ENCODE measurements at regions not wholly inside any gene's neighbourhood (a gene's known extent, or its start where the extent isn't known, plus 50 kb on each side); places are given as distances from the start of the nearest gene placed in this dataset.

DNA sequence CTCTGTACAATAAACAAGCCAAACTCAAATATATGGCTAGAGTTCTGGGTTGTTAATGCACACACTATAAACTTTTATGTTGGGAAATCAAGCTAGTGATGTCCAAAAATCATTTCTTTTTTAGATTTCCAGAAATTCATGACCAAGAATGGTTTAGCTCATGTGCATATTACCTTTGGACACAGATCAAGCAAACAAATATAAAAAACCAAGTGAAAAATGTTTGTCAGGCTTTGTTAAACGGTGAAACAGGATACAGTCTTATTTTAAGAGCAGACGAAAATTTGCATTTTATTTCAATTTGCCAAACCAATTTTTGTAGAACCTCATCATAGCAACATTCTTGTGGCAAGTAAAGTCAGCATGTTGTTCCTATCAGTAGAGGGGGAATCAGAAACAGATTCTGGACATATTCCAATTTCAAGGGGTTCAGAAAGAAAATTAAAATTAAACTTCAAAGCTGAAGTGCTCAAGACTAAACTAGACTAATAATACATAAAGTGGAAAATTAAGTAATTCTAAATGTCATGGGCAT, 413.6 kb downstream of the TRIML1 start:
- no peak for TF ChIP-seq EZH2 (IDR thresholded peaks at IDR 0.05; ENCODE audit: low read length, missing control alignments)
- TF ChIP-seq, protein P1, sequence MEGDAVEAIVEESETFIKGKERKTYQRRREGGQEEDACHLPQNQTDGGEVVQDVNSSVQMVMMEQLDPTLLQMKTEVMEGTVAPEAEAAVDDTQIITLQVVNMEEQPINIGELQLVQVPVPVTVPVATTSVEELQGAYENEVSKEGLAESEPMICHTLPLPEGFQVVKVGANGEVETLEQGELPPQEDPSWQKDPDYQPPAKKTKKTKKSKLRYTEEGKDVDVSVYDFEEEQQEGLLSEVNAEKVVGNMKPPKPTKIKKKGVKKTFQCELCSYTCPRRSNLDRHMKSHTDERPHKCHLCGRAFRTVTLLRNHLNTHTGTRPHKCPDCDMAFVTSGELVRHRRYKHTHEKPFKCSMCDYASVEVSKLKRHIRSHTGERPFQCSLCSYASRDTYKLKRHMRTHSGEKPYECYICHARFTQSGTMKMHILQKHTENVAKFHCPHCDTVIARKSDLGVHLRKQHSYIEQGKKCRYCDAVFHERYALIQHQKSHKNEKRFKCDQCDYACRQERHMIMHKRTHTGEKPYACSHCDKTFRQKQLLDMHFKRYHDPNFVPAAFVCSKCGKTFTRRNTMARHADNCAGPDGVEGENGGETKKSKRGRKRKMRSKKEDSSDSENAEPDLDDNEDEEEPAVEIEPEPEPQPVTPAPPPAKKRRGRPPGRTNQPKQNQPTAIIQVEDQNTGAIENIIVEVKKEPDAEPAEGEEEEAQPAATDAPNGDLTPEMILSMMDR (conservative IDR thresholded peaks at IDR 0.05 in 1 of 2, IDR thresholded peaks at IDR 0.05 in 1 of 2; ENCODE audit: low read depth in 1 of 2, low read length in 2 of 2) = no peak

All from fibroblast of lung (primary cell).